Stimulated activated naive CD8-positive, alpha-beta T cell treated with anti-CD3 and anti-CD28 coated beads, Interleukin-15, amount 100 ng/mL, for 72 hours (primary cell): ENCODE measurements at regions not wholly inside any gene's neighbourhood (a gene's known extent, or its start where the extent isn't known, plus 50 kb on each side); places are given as distances from the start of the nearest gene placed in this dataset.

Experiments
- ATAC-seq: fragments of 150-1000 bp; cut with Tn5 transposase; 2 replicates; pipeline ENCODE4 v1.10.0; 2021; ENCODE audit warnings: mild to moderate bottlenecking, moderate library complexity
- DNase-seq, 2 donors: peaks; one replicate each; pipeline ENCODE4 v3.0.0; 2021 to 2022
- H3K27ac Mint-ChIP-seq, 2 donors: one replicate each; pipeline ENCODE4 v1.8.0; 2022; ENCODE audit warnings: mild to moderate bottlenecking in 2 of 2, mixed read lengths in 2 of 2, moderate library complexity in 2 of 2
- H3K27me3 Mint-ChIP-seq: one replicate; pipeline ENCODE4 v1.8.0; 2022; ENCODE audit warnings: mixed read lengths
- H3K4me1 Mint-ChIP-seq: one replicate; pipeline ENCODE4 v1.8.0; 2022; ENCODE audit warnings: mild to moderate bottlenecking, mixed read lengths
- H3K4me3 Mint-ChIP-seq, 2 donors: one replicate each; pipeline ENCODE4 v1.8.0; 2022; ENCODE audit warnings: mild to moderate bottlenecking in 2 of 2, mixed read lengths in 2 of 2, moderate library complexity in 1 of 2
- H3K9me3 Mint-ChIP-seq, 2 donors: one replicate each; pipeline ENCODE4 v1.8.0; 2022; ENCODE audit warnings: mixed read lengths in 2 of 2

DNA sequence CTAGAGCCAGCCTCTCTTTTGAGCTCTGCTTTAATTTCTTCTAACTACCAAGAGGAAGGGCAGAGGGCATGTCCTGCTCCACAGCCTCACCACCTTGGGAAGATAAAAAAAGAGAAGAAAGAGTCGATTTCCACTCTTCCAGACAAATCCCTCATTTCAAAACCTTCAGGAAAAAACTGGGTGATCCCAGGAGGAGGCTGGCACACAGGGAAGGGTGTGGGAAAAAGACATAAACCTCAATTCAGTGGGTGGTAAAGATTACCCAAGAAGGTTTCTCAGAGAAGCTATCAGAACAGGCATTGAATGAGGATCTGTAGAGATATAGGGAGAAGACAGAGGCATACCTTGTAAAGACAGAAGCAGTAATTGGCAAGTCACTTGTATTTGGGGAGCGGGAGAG lies 79.9 kb upstream of the CRHR1 start:
- Mint-ChIP-seq H3K27me3 (peaks cover 66% of the 10 kb centered on the region), H3K9me3 (no peaks in the 10 kb centered on the region), H3K4me3 (no peak overlapping the region), H3K4me1 (peaks cover 16% of the 10 kb centered on the region), H3K27ac (no peak overlapping the region)
- ATAC-seq, result no peak
- no peak for DNase-seq

DNA sequence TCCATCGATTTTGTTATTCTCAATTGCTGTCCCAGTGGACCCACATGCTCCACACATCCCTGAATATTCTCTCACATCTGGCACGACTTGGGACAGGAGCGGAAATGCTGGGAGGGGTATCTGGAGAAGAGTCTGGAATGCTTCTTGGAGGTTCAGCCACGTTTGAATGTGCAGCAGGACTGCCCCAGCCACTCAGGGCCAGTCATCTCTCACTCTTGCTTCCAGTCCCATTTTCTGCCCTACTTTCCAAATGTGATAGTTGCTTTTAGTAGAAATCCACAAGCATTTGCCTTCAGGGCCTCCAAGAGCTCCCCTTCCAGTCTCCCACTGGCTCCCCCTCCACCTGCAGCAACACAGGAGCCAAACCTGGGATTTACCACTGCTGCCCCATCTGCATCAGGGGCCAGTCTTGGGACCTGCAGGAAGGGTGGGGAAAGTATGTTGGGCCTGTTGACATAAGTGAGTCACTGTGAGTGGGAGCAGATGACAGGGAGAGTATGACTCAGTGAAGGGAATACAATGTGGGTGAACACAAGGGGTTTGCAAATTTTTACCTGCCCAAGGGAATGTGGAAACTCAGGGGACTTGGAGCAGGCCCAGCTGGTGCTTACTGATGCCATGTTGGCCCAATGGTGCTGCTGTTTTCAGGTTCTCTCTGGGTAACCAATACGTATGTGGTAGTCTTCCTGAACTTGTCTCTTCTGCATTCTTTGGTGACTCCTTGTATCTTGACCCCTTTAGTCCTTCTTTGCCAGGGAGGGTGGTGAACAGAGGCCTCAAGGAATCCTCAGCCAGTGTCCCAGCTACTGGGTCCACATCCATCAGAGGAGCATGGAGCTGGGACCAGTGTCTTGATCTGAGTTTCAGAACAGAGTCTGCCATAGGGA lies 78.8 kb upstream of the CRHR1 start:
- Mint-ChIP-seq H3K4me1 (peaks cover 16% of the 10 kb centered on the region), H3K9me3 (no peaks in the 10 kb centered on the region), H3K4me3 (no peak overlapping the region), H3K27me3 (peaks cover 63% of the 10 kb centered on the region), H3K27ac (no peak overlapping the region)
- ATAC-seq (peak; percentile 61), DNase-seq (no peak)

GRCh38 chr17:45706033-45706432 lies 78.1 kb upstream of the CRHR1 start:
- Mint-ChIP-seq H3K9me3 (no peaks in the 10 kb centered on the region), H3K27me3 (peaks cover 58% of the 10 kb centered on the region), H3K27ac (no peak overlapping the region), H3K4me1 (peaks cover 16% of the 10 kb centered on the region), H3K4me3 (no peak overlapping the region)
- no peak for DNase-seq
- ATAC-seq, result no peak

GRCh38 chr17:45708707-45709290 lies 75.3 kb upstream of the CRHR1 start:
- no peak for DNase-seq
- peaks cover 53% of the 10 kb centered on the region for H3K27me3 Mint-ChIP-seq
- no peak for ATAC-seq
- H3K9me3 Mint-ChIP-seq, result no peaks in the 10 kb centered on the region
- no peak overlapping the region for H3K4me3 Mint-ChIP-seq
- H3K4me1 Mint-ChIP-seq, result peaks cover 16% of the 10 kb centered on the region
- no peak overlapping the region for H3K27ac Mint-ChIP-seq

DNA sequence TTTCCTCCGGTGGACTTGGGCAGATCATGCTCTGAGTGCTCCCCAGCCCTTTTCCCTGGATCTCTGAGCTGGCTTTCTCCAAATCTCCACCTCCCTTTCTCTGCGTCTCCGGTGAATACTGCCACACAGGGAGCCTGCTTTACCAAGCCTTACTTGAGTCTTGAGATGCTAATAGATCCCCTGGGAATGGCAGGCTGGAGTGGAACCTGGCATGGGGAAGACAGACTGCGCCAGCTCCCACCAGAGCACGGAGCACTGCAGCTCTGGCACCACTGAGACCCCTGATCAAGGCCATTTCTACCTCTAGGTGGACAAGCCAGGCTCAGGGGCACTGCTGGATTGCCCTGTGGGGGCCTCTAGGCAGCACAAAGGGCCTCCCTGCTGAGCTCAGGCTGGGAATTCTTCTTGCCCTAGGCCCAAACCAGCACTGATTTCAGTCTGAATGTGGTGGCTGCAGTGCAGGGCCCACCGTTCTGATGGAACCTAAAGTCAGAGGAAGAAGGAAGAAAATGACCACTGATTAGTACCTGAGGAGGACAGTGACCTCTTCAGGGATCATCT lies 74.3 kb upstream of the CRHR1 start:
- ATAC-seq (no peak), DNase-seq (no peak)
- H3K4me3 Mint-ChIP-seq, result no peak overlapping the region
- no peaks in the 10 kb centered on the region for H3K9me3 Mint-ChIP-seq
- H3K4me1 Mint-ChIP-seq, result peaks cover 16% of the 10 kb centered on the region
- no peak overlapping the region for H3K27ac Mint-ChIP-seq
- H3K27me3 Mint-ChIP-seq, result peaks cover 49% of the 10 kb centered on the region

DNA sequence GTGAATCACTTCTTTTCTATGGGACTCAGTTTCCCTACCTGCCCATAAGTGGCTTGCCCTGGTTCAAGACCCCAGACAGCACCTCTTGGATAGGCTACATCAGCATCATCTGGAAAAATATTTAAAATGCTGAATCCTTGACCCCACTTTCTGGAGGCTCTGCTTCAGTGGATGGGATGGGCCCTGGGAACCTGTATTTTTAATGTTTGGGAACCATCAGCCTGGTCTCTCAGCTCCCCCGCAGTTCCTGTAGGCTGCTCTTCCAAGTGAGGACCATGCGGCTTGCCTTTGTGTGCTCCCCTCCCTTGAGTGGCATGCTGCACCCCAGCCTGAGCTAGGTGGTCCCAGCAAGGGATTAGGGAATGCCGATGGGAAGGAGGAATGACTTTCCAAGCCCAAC lies 68.3 kb upstream of the CRHR1 start:
- H3K27me3 Mint-ChIP-seq, result peaks cover 61% of the 10 kb centered on the region
- no peak overlapping the region for H3K4me3 Mint-ChIP-seq
- no peak for DNase-seq
- H3K27ac Mint-ChIP-seq, result no peak overlapping the region
- no peaks in the 10 kb centered on the region for H3K9me3 Mint-ChIP-seq
- no peaks in the 10 kb centered on the region for H3K4me1 Mint-ChIP-seq
- no peak for ATAC-seq

GRCh38 chr17:45718791-45719190 lies 65.3 kb upstream of the CRHR1 start:
- Mint-ChIP-seq H3K27ac (no peak overlapping the region), H3K9me3 (peaks cover under 1 to 3% of the 10 kb centered on the region in 2 donors), H3K27me3 (peaks cover 73% of the 10 kb centered on the region), H3K4me3 (no peak overlapping the region), H3K4me1 (no peaks in the 10 kb centered on the region)
- DNase-seq, result no peak
- ATAC-seq, result no peak

GRCh38 chr17:45719335-45720071 lies 64.6 kb upstream of the CRHR1 start:
- no peak for ATAC-seq
- H3K27ac Mint-ChIP-seq, result no peak overlapping the region
- H3K4me1 Mint-ChIP-seq, result no peaks in the 10 kb centered on the region
- H3K9me3 Mint-ChIP-seq, result peaks cover 4 to 8% of the 10 kb centered on the region in 2 donors
- H3K4me3 Mint-ChIP-seq, result no peak overlapping the region
- no peak for DNase-seq
- peaks cover 74% of the 10 kb centered on the region for H3K27me3 Mint-ChIP-seq

- peaks cover 71% of the 10 kb centered on the region for H3K27me3 Mint-ChIP-seq
- ATAC-seq, result no peak
- H3K4me3 Mint-ChIP-seq, result no peak overlapping the region
- peaks cover 4 to 8% of the 10 kb centered on the region in 2 donors for H3K9me3 Mint-ChIP-seq
- H3K27ac Mint-ChIP-seq, result no peak overlapping the region
- no peaks in the 10 kb centered on the region for H3K4me1 Mint-ChIP-seq
- no peak for DNase-seq
These were observed 63.7 kb upstream of the CRHR1 start for GRCh38 chr17:45720386-45720785.

- Mint-ChIP-seq H3K9me3 (peaks cover 4 to 8% of the 10 kb centered on the region in 2 donors), H3K27me3 (peaks cover 72% of the 10 kb centered on the region), H3K4me1 (no peaks in the 10 kb centered on the region), H3K4me3 (no peak overlapping the region), H3K27ac (no peak overlapping the region)
- ATAC-seq (no peak), DNase-seq (no peak)
These were observed 62.0 kb upstream of the CRHR1 start for GRCh38 chr17:45722161-45722560.

DNA sequence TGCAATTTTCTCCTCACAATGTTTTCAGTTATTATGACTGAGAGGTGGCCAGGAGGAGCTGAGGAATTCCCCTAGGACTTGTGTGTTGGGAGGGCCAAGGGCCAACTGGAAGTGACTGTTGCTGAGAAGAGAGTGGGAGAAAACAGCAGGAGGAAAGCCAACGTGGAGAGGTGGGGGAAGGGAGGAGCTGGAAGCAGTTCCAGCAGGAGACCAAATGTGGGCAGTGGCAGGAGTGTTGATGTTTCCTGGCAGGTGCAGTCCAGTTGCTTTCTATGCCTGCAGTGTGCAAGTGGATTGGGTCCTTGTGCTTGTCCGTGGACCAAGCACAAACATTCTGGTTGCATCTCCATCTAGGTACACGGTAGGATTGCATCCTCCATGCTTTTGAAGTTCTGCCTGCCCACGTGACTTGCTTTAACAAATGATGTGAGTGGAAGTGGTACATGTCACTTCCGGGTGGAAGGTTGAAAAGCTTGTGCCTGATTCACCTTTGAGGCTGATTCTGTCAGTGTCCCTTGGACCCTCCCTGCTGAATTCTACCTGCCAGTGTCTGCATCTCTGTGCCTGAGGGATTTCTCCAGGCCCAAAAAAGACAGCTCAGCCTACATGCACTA lies 54.7 kb upstream of the CRHR1 start:
- no peak overlapping the region for H3K4me3 Mint-ChIP-seq
- ATAC-seq, result no peak
- peaks cover 11 to 19% of the 10 kb centered on the region in 2 donors for H3K9me3 Mint-ChIP-seq
- peaks cover 46% of the 10 kb centered on the region for H3K27me3 Mint-ChIP-seq
- no peak for DNase-seq
- no peaks in the 10 kb centered on the region for H3K4me1 Mint-ChIP-seq
- H3K27ac Mint-ChIP-seq, result peak overlapping the region in 1 of 2 donors; percentile 0

GRCh38 chr17:45730192-45730591 lies 53.9 kb upstream of the CRHR1 start:
- no peak overlapping the region for H3K4me3 Mint-ChIP-seq
- peaks cover 11 to 19% of the 10 kb centered on the region in 2 donors for H3K9me3 Mint-ChIP-seq
- H3K4me1 Mint-ChIP-seq, result no peaks in the 10 kb centered on the region
- DNase-seq, result no peak
- no peak overlapping the region for H3K27ac Mint-ChIP-seq
- ATAC-seq, result no peak
- peaks cover 42% of the 10 kb centered on the region for H3K27me3 Mint-ChIP-seq

DNA sequence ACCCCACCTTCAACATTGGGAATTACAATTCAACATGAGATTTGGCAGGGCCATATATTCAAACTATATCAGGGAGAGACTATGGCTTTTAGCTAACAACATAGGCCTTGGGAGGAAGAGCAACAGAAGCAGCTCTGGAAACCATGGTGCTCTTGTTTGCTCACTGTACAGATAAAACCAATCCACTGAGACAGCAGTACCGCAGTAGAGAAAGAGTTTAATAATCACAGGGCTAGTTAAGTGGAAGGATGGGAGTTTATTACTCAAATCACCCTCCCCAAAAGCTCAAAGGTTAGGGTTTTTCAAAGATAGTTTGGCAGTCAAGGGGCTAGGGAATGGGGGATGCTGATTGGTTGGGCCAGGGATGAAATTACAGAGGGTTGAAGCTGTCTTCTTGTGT lies 52.7 kb upstream of the CRHR1 start:
- DNase-seq (no peak), ATAC-seq (no peak)
- H3K4me1 Mint-ChIP-seq, result no peaks in the 10 kb centered on the region
- no peak overlapping the region for H3K4me3 Mint-ChIP-seq
- peaks cover 37% of the 10 kb centered on the region for H3K27me3 Mint-ChIP-seq
- H3K27ac Mint-ChIP-seq, result no peak overlapping the region
- peaks cover 11 to 19% of the 10 kb centered on the region in 2 donors for H3K9me3 Mint-ChIP-seq

- Mint-ChIP-seq H3K27me3 (peaks cover 24% of the 10 kb centered on the region), H3K4me1 (no peaks in the 10 kb centered on the region), H3K9me3 (peaks cover 11 to 19% of the 10 kb centered on the region in 2 donors), H3K4me3 (no peak overlapping the region), H3K27ac (no peak overlapping the region)
- no peak for DNase-seq
- no peak for ATAC-seq
These were observed 51.1 kb upstream of the CRHR1 start for GRCh38 chr17:45732926-45733505.

GRCh38 chr17:45733781-45734180 lies 50.3 kb upstream of the CRHR1 start:
- ATAC-seq (no peak), DNase-seq (no peak)
- Mint-ChIP-seq H3K27me3 (peaks cover 16% of the 10 kb centered on the region), H3K9me3 (peaks cover 11 to 19% of the 10 kb centered on the region in 2 donors), H3K4me1 (no peaks in the 10 kb centered on the region), H3K27ac (no peak overlapping the region), H3K4me3 (no peak overlapping the region)
